Activated CD4-positive, alpha-beta T cell treated with anti-CD3 and anti-CD28 coated beads, Interleukin-2, Interleukin-4, amounts not matched to agents 100 ng/mL and 50 ng/mL, durations not matched to agents 16 hours and 8 hours (primary cell): ENCODE measurements at regions not wholly inside any gene's neighbourhood (a gene's known extent, or its start where the extent isn't known, plus 50 kb on each side); places are given as distances from the start of the nearest gene placed in this dataset.
"Not testable (repeated sequence)": the region's sequence is repeated elsewhere in the genome, so short reads cannot be mapped to it uniquely, and the experiment has no call there.

Source experiments
- DNase-seq: peaks from one replicate; pipeline ENCODE4 v3.0.0-alpha.2; 2020; ENCODE audit warnings: low spot score

DNA sequence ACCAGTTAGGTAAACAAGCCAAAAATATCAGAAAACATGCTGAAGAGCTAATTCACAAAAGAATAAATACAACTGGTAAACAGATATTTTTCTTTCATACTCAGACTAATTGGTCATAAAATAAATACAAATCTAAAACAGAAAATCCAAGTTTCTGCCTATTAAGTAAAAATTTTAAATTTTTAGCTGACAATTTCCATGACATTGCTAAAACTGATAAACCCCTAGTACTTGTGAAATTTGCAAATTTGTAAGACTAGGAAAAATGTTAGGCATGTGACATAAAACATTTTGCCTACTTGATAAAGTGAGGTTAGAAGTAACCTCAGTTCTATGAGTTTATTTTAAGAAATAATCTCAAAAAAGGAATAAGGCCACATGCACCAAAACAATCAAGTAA is 356.1 kb downstream of the LRATD1 start:
- DNase-seq, result no peak

DNA sequence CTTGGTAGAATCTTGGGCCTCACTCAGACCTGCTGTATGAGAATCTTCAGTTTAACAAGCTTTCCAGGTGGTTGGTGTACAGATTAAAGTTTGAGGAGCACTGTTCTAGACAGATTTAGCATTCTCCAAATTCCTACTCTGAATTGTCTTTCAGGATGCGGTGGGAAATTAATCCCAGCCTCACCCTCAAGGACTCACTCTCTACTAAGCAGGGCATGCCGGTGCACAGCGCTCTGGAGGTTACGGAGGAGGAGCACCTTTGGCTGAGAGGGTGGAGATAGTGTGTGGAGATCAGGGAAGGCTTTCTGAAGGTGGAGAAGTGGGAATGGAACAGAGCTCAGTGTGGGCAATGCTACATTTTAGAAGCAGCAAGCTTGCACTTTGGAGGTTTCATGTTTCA is 359.2 kb downstream of the LRATD1 start:
- no peak for DNase-seq

DNA sequence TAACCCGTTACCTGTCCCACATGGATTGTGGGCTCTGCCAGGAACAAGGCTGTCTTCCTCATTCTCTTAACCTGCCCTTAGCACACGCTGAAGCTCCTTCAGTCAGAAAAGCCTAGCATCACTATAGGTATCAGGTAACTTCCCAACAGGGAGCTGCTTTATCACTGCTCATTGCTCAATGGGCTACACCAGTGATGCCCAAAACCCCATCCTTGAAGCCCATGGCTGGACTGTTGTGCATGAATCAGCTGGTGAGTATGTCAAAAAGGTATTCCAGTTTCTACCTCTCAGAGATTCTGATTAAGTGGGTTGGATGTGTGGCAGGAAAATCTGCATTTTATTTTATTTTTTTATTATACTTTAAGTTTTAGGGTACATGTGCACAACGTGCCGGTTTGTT is 362.2 kb downstream of the LRATD1 start:
- no peak for DNase-seq

DNA sequence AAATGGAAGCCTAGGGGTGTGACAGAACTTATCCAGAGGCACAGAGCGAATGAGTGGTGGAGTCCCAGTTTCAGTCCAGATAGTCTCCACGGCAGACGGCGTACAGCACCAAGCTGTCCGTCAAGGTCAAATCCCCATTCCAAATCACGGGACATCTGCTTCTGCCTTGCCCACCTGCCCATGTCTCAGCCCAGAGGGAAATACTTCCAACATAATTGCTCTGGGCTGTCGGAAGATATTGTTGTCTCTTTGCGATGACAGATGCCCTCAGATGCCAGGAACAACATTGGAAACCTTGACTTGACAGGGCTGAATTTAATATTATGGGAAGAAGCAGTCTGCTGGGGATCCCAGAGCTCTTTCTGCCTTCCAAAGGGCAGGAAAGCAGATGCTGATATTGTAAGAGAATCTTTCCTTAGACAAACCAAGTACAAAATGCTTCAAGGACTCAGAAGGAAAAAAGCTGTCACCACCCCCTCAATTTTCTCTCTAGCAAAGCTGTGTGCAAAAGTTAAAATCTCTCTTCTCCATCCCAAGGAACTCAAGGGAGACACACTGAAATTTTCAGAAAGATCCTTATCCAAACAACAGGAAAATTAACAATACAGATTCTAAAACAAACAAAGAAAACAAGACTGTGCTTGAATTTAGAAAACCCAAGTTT is 364.0 kb downstream of the LRATD1 start:
- DNase-seq, result no peak

DNA sequence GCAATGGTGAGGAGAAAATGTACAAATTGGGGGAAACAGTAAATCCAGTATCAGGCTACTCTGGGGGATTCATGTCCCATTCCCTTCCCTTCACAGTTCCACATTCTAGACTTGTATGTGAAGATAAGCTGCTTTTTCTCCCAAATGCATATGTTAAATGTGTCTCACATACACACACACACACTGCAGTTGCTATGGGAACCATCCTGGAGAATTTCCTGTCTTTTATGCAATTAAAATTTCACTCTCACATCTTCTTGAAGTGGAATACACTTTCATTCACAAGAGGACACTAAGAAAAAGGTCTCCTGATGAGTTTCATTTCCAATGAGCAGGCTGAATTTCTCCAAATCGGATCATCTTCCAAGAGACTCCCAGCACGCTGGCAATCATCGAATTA is 366.0 kb downstream of the LRATD1 start:
- DNase-seq, result no peak

DNA sequence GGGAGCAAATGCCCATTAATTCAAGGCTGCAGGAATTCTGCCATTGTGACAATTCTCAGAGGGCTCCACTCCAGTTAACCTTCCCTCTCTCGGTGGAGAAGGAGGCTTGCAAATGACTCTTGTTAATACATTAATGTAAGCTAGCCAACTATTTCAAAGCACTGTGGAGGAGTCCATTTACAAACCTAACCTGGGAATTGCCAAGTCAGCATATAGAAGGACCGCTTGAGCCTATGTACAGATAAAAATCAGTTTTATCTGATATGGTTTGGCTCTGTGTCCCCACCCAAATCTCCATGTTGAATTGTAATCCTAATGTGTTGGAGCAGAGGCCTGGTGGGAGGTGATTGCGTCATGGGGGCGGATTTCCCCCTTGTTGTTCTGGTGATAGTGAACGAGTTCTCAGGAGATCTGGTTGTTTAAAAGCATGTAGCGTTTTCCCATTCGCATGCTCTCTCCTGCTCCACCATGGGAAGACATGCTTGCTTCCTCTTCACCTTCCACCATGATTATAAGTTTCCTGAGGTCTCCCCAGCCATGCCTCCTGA is 366.7 kb downstream of the LRATD1 start:
- no peak for DNase-seq

DNA sequence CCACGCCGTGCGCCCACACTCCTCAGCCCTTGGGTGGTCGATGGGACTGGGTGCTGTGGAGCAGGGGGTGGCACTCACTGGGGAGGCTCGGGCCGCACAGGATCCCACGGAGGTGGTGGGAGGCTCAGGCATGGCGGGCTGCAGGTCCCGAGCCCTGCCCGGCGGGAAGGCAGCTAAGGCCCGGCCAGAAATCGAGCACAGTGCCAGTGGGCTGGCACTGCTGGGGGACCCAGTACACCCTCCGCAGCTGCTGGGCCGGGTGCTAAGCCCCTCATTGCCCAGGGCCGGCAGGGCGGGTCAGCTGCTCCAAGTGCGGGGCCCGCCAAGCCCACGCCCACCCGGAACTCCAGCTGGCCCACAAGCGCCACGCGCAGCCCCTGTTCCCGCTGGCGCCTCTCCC is 370.0 kb downstream of the LRATD1 start:
- DNase-seq, result not testable (repeated sequence)

DNA sequence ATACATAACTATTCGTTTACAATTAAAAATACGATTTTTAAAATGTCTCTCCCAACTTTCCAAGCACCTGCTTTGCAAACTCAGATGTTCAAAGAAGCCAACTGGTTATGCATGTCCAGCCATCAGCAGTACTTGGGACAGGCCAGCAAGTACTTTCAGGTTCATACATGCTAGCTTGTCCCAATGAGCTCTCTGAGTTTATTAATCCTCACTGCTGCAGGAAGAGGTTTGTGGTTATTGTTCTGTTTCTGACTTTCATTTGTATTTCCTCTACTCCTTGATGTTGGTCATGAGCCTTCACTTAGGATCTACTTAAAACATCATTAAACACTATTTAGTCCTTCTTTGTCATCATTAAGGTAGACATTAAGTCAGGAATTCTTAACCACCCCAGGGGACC is 374.1 kb downstream of the LRATD1 start:
- peak; percentile 30 for DNase-seq

DNA sequence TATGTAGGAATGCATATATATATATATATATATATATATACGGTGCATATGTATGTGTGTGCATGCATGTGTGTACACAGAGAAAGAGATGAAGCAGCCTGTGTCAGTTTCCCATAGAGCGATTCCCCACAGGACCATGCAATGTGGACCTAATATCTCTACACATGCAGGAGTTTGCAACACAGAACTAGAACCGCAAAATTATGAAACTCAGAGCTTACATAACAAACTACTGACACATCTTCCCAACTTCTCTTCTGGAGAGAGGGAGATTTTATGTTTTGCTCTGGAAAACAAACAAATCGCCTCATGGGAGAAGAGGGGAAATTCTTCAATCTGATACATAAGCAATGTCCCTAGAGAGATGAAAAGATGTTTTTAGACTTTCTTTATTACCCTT is 377.2 kb downstream of the LRATD1 start:
- DNase-seq, result no peak

DNA sequence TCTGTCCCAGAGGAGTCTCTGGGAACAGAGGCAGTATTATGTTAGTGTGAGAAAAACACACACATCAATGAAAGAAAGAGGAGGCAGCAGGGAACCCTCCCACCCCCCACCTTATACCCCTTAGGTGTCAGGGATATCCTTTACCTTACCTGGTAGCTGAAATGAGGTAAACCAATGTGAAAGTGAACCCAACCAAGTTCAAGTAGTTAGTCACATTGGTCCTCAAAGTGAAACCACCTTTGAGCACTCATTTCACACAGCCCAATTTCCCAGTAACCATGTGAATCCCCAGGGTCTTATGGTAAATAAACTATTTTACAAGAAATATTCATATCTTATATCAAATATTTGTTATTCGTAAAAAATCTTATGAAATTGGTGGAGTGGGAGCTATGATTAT is 377.8 kb downstream of the LRATD1 start:
- peak; percentile 53 for DNase-seq

DNA sequence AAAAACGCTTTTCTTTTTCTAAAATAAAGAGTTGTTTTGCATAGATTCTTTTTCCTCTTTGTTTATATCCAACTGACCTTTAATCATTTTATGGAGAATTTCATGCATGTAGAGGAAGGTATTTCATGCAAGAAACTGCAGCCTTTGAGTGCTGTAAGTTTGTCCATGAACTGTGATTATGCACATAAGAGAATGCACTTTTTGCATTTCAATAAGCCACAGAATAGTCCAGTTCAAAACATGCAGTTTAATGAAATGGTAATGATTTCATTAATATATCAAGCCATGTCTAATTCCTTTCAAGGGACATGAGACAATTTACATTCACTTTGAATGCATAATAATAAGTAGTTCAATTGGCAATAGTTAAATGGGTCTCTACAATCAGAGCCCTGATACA is 386.3 kb downstream of the LRATD1 start:
- DNase-seq, result no peak

DNA sequence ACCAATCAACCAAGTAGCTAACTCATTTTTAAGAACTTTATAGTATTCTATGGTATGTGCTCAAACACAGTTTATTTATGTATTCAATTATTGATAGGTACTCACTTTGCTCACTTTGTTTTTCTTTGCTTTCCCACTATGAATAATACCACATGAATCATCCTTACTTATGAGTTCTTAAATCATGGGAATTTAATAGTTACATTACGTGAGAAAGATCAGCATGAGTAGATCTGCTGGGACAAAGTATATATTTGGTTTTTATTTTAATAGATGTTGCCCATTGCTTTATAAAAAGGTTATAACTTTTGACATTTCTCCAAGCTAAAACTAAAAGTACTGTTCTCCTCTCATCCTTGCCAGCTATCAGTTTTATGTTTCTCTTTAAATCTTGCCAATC is 390.7 kb downstream of the LRATD1 start:
- DNase-seq, result no peak

DNA sequence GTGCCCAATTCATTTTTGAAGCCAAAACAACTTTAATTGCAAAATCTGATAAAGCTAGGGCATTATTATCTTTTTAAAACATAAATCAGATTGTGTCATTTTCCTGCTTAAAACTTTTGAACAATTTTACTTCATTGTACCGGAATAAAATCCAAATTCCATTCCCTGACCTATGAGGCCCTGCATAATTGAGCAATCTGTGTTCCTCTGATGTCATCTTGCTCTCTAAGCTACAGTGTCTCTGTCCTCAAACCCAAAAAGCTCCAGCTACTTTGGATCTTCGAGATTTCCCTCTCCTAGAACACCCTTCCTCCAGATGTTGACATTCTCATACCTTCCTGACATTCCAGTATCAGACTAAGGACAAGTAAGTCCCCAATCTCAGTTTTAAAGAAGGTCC is 395.9 kb downstream of the LRATD1 start:
- no peak for DNase-seq

DNA sequence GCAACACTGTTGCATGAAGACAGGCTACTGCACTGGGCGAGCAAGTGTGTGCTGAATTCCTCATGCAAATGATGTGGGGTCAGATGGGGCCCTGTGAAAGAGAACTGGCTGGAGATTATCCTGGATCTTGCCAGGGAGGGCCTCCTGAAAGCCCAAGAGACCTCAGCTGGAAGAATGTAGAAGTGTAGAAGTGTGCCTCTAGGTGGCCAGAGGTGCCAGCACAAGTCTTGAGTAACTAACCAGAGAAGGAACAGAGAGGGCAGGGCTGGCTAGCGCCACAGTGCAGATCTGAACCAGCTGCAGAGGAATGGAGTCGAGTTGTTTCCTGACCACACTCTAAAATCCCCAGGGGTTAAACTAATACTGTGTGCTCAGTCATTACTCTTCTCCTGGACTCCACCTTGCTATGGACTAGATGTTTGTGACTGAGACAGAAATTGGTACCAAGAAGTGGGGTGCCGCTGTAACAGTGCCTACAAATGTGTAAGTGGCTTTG is 399.3 kb downstream of the LRATD1 start:
- DNase-seq, result no peak

DNA sequence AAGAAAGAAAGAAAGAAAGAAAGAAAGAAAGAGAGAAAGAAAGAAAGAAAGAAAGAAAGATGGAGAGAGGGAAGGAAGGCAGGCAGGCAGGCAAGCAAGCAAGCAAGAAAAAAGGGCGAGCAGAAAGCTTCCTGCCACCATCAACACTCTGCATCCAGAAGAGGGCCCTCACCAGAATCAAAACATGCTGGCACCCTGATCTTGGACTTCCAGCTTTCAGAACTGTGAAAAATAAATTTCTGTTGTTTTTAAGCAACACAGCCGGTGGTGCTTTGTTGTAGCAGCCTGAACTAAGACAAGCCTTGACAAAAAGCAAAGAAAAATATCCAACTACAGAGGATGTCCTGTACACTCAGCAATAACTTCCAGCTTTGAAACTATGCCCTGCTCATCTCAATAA is 401.7 kb downstream of the LRATD1 start:
- no peak for DNase-seq

DNA sequence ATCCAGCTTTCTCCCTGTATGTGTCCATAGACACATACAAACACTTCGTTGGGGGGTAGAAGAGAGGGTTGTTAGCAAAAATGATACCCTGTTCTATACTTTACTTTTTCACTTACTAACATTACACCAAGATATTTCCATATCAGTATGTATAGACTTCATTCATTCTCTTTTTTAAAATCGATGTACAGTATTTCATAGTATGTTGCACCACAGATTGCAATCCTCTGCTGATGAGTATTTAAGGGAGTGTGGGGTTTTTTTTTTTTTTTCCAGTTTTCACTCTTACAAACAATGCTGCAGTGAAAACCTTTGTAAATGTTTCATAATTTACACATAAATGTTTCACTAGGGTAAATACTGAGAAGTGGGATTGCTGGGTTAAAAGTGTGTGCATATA is 402.3 kb downstream of the LRATD1 start:
- no peak for DNase-seq

DNA sequence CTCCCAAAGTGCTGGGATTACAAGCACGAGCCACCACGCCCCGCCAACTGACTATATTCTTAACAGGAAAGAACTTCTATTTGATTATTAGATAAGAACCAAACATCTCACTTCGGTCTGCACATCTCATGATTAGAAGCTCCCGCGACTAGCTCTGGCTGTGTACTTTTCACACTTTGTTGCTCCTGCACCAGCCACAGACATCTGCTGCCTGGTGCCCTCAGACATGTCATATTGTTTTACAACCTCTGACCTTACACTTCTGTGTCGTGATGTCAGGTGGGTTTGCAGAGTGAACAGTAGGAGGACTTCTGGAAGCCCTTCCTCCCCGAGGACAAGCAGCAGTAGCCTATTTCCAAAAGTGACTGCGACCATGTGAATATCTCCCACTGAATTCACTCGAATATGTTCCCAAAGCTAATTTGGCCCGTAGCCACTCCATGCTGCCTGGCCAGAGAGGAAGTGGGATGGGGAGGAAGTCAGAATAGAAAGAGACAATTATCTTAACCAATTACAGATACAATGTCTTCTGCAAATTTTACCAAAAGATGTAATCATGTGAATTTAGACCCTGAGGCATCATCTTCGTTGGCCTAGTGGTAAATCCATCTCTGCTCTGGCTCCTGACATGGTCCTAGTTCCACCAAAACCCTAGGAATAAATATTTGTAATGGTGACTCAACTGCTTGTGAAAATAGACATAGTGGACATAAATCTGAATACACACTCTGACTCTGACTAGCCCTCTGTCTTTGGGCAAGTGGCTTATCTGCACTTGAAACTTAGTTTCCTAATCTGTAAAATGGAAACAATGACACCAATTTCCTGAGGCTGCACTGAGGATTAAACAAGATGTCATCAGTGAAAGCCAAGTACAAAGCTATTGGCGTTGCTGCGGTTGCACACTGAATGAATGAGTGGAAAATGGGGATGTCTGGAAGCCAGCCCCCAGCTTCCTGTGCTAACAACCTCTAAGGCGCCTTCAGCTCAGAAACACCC is 406.1 kb downstream of the LRATD1 start:
- DNase-seq, result peak; percentile 29

DNA sequence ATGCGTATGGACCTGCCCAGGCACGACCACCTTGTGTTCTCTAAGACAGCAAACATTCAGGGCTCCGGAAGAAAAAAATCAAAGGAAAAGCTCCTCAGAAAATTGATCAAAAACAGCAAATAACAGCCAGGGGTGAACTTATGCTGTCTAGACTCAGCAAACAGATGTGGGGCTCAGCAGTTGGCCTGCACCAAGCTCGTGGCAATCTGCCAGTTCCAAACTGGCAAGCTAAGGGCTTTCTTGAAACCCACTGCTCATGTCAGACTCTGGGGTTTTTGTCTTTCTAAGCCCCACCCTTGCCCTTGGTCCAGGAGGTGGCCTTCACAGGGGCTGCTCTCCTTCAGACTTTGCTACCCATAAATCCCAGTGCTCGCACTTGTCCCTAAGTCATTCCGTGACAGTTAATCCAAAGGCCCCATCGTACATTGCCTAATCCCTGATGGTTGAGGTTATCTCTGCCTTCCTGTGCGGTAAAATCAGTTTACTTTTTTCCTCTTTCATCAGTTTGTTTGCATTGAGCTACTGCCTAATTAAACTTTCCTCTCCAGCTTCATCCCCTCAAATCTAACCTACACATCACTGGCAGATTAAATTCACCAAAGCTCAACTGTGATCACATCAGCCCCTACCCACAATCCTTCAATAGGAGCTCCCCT is 408.0 kb downstream of the LRATD1 start:
- DNase-seq, result no peak

DNA sequence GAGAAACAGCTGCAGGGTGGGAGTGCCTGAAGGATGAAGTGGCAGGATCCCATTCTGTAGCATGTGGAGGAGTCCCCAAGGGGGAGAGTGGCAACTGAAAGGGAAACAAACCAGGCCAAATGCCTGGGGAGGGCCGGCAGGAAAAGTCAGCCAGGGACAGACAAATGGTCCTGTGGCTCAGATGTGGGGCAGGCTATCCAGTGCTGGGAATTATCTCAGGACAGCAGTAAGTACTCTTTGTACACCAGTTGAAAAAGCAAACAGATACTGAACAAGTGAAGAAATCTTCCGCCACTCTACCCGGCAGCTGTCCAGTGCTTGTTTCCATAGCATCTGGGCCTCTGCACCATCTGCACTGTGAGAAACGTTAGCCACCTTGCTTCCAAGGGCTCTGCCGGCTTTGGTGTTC is 408.9 kb downstream of the LRATD1 start:
- no peak for DNase-seq

DNA sequence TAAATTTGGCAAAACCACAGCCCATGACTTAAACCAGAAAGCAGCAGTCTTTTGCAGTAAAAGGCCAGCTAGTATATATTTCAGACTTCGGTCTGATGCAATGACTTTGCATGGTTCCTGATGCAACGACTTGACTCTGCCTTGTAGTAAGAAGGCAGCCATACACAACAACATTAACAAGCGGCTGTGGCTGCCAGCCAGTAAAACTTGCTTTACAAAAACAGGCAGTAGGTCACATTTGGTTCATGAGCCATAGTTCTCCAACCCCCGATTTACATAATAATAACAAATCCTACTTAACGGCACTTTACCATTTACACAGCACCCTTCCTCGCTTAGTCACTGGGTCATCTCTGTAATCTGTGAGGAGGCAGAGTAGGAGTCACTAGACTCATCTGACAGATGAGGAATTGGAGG is 410.3 kb downstream of the LRATD1 start:
- no peak for DNase-seq

DNA sequence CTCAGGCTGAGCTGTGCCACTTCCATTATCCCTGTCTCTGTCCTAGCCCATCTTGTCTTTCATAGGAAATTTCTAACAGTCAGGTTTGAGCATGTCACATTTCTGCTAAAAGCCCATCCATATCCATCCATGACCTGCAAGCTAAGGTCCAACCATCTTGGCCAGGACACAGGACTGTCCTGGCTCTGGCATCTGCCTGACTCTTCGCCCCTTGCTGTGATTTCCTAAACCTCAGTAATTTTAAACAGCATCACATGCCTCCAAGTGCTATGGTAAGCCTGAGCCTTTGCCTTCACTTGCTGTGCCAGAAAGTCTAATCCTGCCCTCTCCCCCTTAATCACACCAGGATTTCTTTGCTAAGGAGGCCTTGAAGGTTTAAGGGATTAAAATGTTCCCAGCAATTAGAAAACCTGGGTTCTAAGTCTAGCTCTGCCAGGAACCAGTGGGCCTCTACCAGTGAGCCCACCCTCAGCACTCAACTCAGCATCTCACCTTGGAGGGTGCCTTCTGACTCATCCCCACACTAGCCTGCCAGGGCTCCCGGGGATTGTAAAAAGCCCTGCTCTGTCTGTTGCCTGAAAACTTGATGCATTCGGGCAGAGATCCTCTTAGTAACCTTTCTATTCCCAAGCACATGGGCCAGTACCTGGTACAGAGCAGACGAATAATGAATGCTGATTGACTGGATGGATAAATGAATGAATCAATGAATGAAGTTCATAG is 411.0 kb downstream of the LRATD1 start:
- DNase-seq, result no peak

DNA sequence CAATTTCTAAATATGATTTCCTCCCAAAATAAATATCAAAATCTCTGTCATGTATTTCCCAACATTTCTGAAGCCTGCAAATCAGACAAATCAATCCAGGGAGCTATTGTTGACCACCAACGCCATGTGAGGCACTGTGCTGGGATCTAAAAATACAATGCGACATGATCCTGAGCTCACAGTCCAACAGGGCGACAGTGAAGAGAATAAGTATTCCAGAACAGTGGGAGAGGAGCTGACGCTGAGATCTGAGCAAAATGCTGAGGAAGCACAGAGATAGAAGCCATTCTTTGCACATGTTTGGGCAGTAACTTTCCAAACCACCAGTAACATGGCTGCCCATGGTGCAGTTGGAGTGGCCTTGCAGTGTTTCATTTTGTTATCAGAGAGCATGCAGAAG is 412.5 kb downstream of the LRATD1 start:
- no peak for DNase-seq
